ENCODE measurements at regions not wholly inside any gene's neighbourhood (a gene's known extent, or its start where the extent isn't known, plus 50 kb on each side); places are given as distances from the start of the nearest gene placed in this dataset.

GRCh38 chr16:54525104-54525503 is 238.5 kb upstream of the IRX3 start:
- no peak for TF ChIP-seq CTCF (IDR thresholded peaks at IDR 0.05)
- no peak for TF ChIP-seq POLR2A (IDR thresholded peaks at IDR 0.05)
